Vagina (tissue), 2 donors: ENCODE measurements at regions not wholly inside any gene's neighbourhood (a gene's known extent, or its start where the extent isn't known, plus 50 kb on each side); places are given as distances from the start of the nearest gene placed in this dataset.

Experiments
- DNase-seq, 2 donors: peaks; one replicate each; pipeline ENCODE4 v3.0.0-alpha.2; 2017; ENCODE audit errors: extremely low spot score in 2 of 2
- H3K27ac ChIP-seq: fragments of 200-600 bp; sonication (generic); one replicate; pipeline ENCODE4 v1.5.1; 2019
- H3K27me3 ChIP-seq: fragments of 200-600 bp; sonication (generic); one replicate; pipeline ENCODE4 v1.5.1; 2019
- H3K36me3 ChIP-seq, 2 donors: fragments of 200-600 bp; sonication (generic); one replicate each; pipeline ENCODE4 v1.5.1; 2017 to 2019
- H3K4me1 ChIP-seq: fragments of 200-600 bp; sonication (generic); one replicate; pipeline ENCODE4 v1.5.1; 2019
- H3K4me3 ChIP-seq, 2 donors: fragments of 200-600 bp; sonication (generic); 1 replicate in 1 of 2; 2 replicates in 1 of 2; pipeline ENCODE4 v1.5.1; 2016 to 2019
- H3K9me3 ChIP-seq: fragments of 200-600 bp; sonication (generic); one replicate; pipeline ENCODE4 v1.5.1; 2019
- POLR2A ChIP-seq, 2 donors: fragments of 450-650 bp; IDR thresholded peaks; one replicate each; pipeline ENCODE4 v1.6.1; 2017; ENCODE audit warnings: antibody characterized with exemption in 2 of 2, mild to moderate bottlenecking in 2 of 2, moderate library complexity in 2 of 2
- POLR2AphosphoS5 ChIP-seq, 2 donors: sonication (generic); formaldehyde crosslinking; IDR thresholded peaks; one replicate each; pipeline ENCODE4 v1.9.0; 2017; ENCODE audit warnings: antibody characterized with exemption in 2 of 2, mild to moderate bottlenecking in 2 of 2, low read depth in 1 of 2; ENCODE audit not compliant: insufficient read depth in 1 of 2
- intact Hi-C: fragments of 100-400 bp; cut with DNase I; formaldehyde crosslinking; loops from one replicate; pipeline ENCODE4 v1.15.1; 2023
- TF ChIP-seq, protein P1 (sequence below), 3 experiments: fragments of 450-650 bp in 2 of 3; fragments of 200-600 bp in 1 of 3; sonication (generic) in 1 of 3; IDR thresholded peaks; one replicate each; pipeline ENCODE4 v1.5.1; 2017 to 2019; ENCODE audit warnings: antibody characterized with exemption in 3 of 3, mild to moderate bottlenecking in 2 of 3, moderate library complexity in 2 of 3

DNA sequence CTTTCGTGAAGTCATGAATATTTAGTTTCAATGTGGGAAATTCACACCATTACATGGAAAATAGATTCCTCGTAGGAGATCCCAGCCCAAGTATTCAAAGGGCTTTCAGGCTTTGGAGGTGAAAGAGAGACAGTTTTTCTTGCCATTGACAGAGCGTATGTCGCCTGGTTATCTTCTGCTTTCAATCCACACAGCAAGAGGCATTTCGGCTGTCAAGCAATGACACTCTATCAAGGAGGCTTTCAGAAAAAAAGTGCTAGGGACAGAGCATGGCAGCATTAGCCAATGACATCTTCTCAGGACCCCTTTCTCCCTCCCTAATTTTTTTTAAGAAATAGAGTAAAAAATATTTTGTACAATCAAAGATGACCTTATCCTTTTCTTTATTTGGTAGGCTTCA is 492.8 kb downstream of the TMEM182 start:
- intact Hi-C loops = no loop called here
- Histone ChIP-seq H3K4me1 (no peaks in the 10 kb centered on the region), H3K36me3 (no peaks in the 10 kb centered on the region), H3K9me3 (no peaks in the 10 kb centered on the region), H3K27me3 (no peaks in the 10 kb centered on the region), H3K27ac (no peak overlapping the region), H3K4me3 (no peak overlapping the region)
- DNase-seq = no peak
- no peak for TF ChIP-seq POLR2AphosphoS5 (IDR thresholded peaks at IDR 0.05; ENCODE audit: insufficient read depth in 1 of 2, low read depth in 1 of 2)
- no peak for TF ChIP-seq POLR2A (IDR thresholded peaks at IDR 0.05)
- TF ChIP-seq, protein P1, sequence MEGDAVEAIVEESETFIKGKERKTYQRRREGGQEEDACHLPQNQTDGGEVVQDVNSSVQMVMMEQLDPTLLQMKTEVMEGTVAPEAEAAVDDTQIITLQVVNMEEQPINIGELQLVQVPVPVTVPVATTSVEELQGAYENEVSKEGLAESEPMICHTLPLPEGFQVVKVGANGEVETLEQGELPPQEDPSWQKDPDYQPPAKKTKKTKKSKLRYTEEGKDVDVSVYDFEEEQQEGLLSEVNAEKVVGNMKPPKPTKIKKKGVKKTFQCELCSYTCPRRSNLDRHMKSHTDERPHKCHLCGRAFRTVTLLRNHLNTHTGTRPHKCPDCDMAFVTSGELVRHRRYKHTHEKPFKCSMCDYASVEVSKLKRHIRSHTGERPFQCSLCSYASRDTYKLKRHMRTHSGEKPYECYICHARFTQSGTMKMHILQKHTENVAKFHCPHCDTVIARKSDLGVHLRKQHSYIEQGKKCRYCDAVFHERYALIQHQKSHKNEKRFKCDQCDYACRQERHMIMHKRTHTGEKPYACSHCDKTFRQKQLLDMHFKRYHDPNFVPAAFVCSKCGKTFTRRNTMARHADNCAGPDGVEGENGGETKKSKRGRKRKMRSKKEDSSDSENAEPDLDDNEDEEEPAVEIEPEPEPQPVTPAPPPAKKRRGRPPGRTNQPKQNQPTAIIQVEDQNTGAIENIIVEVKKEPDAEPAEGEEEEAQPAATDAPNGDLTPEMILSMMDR (IDR thresholded peaks at IDR 0.05) = no peak

DNA sequence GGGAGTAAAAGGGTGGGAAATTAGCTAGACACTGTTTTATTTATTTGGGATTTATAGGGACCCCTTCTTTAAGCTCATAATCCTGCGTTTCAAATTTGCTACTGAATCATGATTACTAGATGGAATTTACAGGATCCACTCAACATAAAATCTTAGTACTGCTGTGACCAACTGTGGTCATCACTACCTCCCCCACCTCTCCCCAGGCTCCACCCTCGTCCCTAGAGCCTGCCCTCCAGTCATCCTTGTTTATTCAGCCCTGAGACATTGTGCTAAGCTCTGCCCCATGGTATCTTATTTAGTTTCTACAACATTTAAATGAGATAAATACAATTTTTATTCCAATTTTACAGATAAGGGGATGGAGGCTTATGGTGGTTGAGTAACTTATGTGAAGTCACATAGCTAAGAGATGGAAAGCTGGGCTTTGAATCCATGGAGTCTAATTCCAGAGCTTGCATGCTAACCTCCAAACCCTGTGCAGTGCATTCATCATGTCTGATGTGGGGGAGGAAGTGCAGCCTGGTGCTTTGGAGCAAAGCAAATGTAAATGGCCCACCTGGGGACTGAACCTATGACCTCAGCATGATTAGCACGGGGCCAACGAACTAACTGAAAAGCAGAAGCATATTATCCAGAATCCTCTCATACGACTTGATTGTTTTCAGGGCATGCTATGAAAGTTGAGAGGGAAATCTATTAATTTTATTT is 502.4 kb downstream of the TMEM182 start:
- intact Hi-C loops = no loop called here
- no peaks in the 10 kb centered on the region for H3K4me1 ChIP-seq
- H3K27me3 ChIP-seq = no peaks in the 10 kb centered on the region
- H3K4me3 ChIP-seq = no peak overlapping the region
- no peaks in the 10 kb centered on the region for H3K36me3 ChIP-seq
- H3K9me3 ChIP-seq = no peaks in the 10 kb centered on the region
- DNase-seq = no peak
- TF ChIP-seq, protein P1 (IDR thresholded peaks at IDR 0.05) = no peak
- no peak for TF ChIP-seq POLR2AphosphoS5 (IDR thresholded peaks at IDR 0.05; ENCODE audit: insufficient read depth in 1 of 2, low read depth in 1 of 2)
- no peak for TF ChIP-seq POLR2A (IDR thresholded peaks at IDR 0.05)
- H3K27ac ChIP-seq = no peak overlapping the region

DNA sequence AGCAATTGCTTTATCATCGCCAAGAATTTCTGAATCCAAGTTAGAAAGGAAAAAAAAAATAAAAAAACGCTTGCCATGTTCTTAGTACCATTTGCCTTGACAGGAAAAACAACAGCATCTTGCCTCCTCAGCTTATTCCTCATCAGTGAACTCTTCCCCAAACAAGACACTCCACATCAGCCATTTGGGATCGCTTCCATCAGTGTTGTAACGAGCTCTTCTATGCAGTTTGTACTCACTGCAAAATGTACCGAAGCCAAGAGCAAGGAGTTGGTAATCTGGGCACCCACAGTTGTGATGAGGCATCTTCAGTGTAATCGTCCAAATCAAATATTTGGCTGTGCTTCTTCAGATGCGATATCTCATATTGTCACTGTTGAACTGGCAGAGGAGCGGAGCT is 503.7 kb downstream of the TMEM182 start:
- no peak for TF ChIP-seq POLR2AphosphoS5 (IDR thresholded peaks at IDR 0.05; ENCODE audit: insufficient read depth in 1 of 2, low read depth in 1 of 2)
- TF ChIP-seq, protein P1 (IDR thresholded peaks at IDR 0.05) = no peak
- no peak for TF ChIP-seq POLR2A (IDR thresholded peaks at IDR 0.05)
- Histone ChIP-seq H3K9me3 (no peaks in the 10 kb centered on the region), H3K4me3 (no peak overlapping the region), H3K4me1 (no peaks in the 10 kb centered on the region), H3K27me3 (no peaks in the 10 kb centered on the region), H3K27ac (no peak overlapping the region), H3K36me3 (no peaks in the 10 kb centered on the region)
- intact Hi-C loops = no loop called here
- DNase-seq = no peak

DNA sequence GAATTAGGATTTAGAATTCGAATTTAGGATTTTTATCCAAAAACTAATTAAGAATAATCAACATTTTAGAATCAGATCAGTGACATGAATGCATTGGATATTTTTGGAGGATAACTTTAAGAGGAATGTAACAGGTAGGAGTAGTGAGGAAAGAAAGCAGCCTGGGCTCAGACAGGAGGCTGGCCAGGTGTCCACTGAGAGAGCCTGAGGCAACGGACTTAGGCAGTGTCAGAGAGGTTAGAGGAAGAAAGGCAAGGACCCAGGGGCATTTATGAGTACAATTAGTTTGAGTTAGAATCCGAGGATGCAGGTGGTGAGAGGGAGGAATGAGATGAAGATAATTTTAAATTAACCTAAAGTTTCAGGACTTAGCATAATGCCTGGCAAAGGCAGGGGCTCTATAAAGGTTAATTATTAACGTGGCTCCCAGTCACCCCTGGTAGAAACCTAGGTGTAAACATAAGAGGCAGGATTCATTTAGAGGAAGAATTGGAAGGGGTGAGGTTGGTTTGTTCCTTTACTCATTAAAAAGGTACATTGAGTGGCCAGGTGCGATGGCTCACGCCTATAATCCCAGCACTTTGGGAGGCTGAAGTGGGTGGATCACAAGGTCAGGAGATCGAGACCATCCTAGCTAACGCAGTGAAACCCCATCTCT is 507.1 kb downstream of the TMEM182 start:
- no peak overlapping the region for H3K4me3 ChIP-seq
- no peaks in the 10 kb centered on the region for H3K27me3 ChIP-seq
- no peak for DNase-seq
- no peak for TF ChIP-seq POLR2A (IDR thresholded peaks at IDR 0.05)
- TF ChIP-seq, protein P1 (IDR thresholded peaks at IDR 0.05) = no peak
- TF ChIP-seq POLR2AphosphoS5 (IDR thresholded peaks at IDR 0.05; ENCODE audit: insufficient read depth in 1 of 2, low read depth in 1 of 2) = no peak
- no peaks in the 10 kb centered on the region for H3K9me3 ChIP-seq
- H3K27ac ChIP-seq = no peak overlapping the region
- no peaks in the 10 kb centered on the region for H3K4me1 ChIP-seq
- H3K36me3 ChIP-seq = no peaks in the 10 kb centered on the region
- intact Hi-C loops = no loop called here

DNA sequence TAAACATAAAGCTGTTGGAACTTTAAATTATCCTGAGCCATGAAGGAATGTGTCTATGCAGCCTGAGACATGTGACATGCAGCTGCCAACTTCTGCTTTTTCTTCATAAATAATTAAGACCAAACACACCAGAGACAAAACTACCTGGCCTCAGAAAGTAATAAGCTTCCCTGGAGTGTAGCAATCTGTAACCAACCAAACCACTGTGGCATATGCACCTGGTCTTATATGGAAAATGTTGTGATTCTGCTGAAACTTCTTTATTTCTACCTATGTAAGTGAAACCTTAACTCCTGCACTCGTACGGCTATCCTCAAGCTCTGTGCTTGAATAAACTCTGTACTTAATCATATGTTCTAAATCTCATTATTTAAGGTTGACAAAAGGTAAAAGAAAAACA is 515.0 kb downstream of the TMEM182 start:
- Histone ChIP-seq H3K4me1 (no peaks in the 10 kb centered on the region), H3K36me3 (no peaks in the 10 kb centered on the region), H3K27me3 (no peaks in the 10 kb centered on the region), H3K27ac (no peak overlapping the region), H3K4me3 (no peak overlapping the region), H3K9me3 (no peaks in the 10 kb centered on the region)
- DNase-seq = no peak
- intact Hi-C loops = no loop called here
- TF ChIP-seq, protein P1 (IDR thresholded peaks at IDR 0.05) = no peak
- TF ChIP-seq POLR2AphosphoS5 (IDR thresholded peaks at IDR 0.05; ENCODE audit: insufficient read depth in 1 of 2, low read depth in 1 of 2) (no peak), POLR2A (IDR thresholded peaks at IDR 0.05) (no peak)
